ENCODE measurements at regions not wholly inside any gene's neighbourhood (a gene's known extent, or its start where the extent isn't known, plus 50 kb on each side); places are given as distances from the start of the nearest gene placed in this dataset.

DNA sequence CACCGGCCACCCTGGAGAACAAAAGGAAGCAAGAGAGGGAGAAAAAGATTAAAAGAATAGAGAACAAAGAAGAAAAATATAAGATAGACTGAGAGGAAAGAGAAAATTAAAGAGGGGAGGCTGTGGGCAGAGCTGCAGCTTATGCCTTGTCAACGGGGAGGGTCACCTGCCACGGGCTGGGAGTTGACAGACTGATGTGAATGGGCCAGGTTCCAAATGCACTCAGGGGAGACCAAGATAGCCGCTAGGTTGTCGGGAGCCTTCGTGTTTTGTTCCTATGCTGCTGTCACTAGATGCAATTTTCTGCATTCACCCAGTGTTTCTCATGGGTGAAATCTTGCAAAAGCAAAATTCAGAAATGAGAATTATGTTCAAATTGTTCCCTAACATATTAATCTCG, 119.6 kb upstream of the MTHFD1L start:
- TF ChIP-seq, protein P1, sequence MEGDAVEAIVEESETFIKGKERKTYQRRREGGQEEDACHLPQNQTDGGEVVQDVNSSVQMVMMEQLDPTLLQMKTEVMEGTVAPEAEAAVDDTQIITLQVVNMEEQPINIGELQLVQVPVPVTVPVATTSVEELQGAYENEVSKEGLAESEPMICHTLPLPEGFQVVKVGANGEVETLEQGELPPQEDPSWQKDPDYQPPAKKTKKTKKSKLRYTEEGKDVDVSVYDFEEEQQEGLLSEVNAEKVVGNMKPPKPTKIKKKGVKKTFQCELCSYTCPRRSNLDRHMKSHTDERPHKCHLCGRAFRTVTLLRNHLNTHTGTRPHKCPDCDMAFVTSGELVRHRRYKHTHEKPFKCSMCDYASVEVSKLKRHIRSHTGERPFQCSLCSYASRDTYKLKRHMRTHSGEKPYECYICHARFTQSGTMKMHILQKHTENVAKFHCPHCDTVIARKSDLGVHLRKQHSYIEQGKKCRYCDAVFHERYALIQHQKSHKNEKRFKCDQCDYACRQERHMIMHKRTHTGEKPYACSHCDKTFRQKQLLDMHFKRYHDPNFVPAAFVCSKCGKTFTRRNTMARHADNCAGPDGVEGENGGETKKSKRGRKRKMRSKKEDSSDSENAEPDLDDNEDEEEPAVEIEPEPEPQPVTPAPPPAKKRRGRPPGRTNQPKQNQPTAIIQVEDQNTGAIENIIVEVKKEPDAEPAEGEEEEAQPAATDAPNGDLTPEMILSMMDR (IDR thresholded peaks at IDR 0.05), result no peak
- no peak for TF ChIP-seq POLR2A (IDR thresholded peaks at IDR 0.05)

Measured in body of pancreas (tissue), 4 donors.